ENCODE measurements at regions not wholly inside any gene's neighbourhood (a gene's known extent, or its start where the extent isn't known, plus 50 kb on each side); places are given as distances from the start of the nearest gene placed in this dataset.

DNA sequence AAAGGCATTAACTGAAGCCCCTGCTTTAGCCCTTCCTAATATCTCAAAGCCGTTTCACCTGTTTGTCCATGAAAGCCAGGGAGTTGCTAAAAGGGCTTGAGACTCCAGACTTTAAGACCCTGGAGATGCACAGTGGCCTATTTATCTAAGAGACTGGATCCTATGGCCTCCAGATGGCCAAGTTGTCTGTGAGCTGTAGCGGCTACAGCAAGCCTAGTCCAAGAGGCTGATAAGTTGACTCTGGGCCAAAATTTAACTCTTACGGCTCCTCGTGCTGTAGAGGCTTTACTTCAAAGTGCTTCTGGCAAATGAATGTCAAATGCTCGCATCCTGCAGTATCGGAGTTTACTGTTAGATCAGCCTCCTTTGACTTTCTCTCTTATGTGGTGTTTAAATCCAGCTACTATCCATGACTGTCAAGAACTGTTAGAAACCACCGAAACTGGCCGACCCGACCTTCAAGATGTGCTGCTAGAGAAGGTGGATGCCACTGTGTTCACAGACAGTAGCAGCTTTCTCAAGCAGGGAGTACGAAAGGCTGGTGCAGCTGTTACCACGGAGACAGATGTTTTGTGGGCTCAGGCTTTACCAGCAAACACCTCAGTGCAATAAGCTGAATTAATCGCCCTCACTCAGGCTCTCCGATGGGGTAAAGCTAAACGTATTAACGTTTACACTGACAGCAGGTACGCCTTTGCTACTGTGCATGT is 336.7 kb upstream of the CNTNAP5 start:
- TF ChIP-seq ZNF274 (IDR thresholded peaks at IDR 0.05; ENCODE audit: low read depth, low read length) (no peak), YY1 (IDR thresholded peaks at IDR 0.05; ENCODE audit: insufficient read depth, insufficient read length) (no peak), SUZ12 (IDR thresholded peaks at IDR 0.05; ENCODE audit: extremely low read depth, insufficient read depth, insufficient read length) (no peak)
